ENCODE measurements at regions not wholly inside any gene's neighbourhood (a gene's known extent, or its start where the extent isn't known, plus 50 kb on each side); places are given as distances from the start of the nearest gene placed in this dataset.

DNA sequence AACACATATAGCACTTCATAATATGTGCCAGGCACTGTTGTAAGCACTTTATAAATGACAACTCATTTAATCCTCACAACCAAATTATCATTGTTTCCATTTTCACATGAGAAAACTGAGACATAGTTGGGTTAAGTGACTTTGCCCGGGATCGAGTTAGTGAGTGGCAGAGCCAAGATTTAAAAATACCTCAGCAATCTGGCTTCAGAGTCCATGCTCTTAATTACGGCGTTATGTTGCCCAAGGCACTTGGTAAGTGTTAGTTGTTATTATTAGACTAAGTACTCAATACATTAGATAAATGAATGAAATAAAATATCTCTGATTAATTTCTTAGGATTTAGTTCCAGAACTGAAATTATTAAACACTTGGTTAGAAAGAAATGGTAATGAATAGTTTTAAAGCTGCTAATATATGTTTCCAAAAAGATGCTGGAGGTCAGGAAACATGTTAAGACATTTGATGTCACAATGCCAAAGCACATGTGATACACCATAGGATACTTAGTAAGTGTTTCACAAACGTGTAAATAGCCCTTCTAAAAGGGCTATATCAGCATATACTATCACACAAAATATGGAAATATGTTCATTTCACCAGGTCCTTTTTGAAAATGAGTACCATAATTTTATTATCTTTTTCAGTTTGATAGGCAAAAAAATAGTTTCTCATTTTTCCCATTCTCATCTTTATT lies 301.9 kb downstream of the GPAT3 start:
- DNase-seq = no peak

GRCh38 chr4:83833920-83834319 lies 298.0 kb downstream of the GPAT3 start:
- DNase-seq = no peak

DNA sequence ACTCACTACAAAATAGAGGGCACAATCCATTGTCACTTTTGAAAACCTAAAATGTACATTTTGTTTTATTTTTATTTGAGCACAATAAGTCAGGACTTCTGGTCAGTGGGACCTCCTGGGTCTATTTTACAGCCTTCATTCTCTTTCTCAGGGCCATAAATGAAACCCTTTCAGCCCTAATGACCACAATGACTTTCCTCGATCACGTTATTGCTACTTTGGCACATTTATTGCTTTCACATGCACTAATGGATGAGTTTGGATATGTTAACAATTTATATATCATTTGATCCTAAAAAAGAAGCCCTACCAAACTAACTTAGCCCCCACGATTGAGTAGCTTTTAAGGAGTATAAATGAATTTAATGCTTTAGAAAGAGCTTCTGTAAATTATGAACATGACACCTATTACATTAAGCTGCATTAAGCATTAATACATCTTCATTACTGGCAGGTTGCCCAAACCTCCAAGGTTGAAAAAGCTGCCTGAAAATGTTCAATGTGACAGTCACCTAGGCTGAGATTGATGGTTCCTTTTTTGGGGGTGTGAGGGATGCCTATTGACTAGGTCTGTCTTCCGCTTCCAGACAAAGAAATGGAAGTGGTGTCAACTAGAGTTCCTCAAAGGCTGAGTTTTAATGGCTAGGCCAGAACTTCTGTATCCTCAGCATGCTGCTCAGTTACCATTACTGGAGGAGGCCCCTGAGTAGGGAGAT lies 296.4 kb downstream of the GPAT3 start:
- DNase-seq = no peak

- DNase-seq = no peak
These were observed 295.7 kb downstream of the GPAT3 start for GRCh38 chr4:83831588-83831987.

GRCh38 chr4:83830138-83830888 lies 294.4 kb downstream of the GPAT3 start:
- DNase-seq = no peak

GRCh38 chr4:83828601-83829000 lies 292.7 kb downstream of the GPAT3 start:
- no peak for DNase-seq

GRCh38 chr4:83821493-83821892 lies 285.6 kb downstream of the GPAT3 start:
- DNase-seq = no peak

DNA sequence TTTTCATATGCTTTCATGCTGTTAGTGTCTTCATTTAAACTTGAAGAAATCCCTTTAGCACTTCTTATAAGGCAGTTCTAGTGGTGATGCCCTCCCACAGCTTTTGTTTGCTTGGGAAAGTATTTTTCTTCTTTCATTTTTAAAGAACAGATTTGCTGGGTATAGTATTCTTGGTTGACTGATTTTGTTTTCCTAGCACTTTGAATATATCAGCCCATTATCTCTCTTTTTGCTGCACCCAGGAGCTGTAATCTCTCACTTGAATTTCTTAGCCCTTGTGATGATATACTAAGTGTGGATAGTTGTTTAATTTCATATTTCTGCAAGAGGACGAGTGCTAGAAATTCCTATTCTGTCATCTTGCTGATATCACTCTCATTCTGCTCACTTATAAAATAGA lies 283.7 kb downstream of the GPAT3 start:
- DNase-seq = no peak

DNA sequence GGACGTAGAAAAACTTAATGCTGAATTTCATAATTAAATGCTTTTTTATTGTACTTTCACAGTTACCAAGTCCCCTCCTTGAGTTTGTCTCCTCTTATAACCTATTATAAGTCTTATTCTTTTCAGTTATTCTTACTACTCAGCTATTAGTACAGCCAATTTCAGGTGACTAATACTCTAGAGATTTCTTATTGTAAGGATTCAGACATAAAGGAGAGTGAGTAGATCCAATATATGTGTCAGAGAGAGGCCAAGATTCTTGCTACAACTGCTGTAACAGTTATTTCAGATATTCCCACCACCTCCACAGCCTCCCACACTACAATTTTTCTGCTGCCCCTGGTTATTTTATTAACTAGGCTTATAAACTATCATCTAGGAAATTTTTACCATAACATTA lies 274.5 kb downstream of the GPAT3 start:
- no peak for DNase-seq

DNA sequence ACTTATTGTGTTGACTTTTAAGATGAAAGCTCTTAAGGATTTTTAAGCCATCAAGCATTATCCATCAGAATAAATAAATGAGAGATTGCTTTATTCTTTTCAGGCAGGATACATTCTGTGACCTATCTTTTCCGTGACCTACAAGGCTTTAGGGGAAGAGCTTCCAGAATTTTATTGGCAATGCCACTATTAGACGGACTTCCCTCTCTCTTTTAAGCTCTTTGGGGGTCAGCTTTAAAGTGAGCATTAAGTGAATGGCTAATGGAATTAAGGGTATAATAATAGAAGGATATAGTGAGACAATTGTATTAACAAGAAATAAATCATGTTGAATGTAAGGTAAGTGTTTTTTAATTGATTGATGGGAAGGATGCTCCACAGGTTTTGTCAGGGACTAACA lies 273.7 kb downstream of the GPAT3 start:
- no peak for DNase-seq

- DNase-seq = no peak
These were observed 257.6 kb downstream of the GPAT3 start for GRCh38 chr4:83793481-83793880.

GRCh38 chr4:83785891-83786290 lies 250.0 kb downstream of the GPAT3 start:
- DNase-seq = no peak

DNA sequence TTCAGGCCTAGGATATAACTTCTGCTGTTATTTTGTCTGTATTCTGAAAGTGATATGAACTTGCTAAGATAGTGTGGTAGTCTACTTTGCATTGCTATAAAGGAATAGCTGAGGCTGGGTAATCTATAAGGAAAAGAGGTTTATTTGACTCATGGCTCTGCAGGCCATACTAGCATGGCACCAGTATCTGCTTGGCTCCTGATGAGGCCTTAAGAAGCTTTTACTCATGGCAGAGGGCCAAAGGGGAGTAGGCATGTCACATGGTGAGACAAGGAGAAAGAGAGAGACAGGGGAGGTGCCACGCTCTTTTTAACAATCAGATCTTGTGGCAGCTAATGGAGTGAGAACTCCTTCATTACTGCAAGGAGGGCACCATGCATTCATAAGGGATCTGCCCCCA lies 247.3 kb downstream of the GPAT3 start:
- DNase-seq = no peak

- DNase-seq = no peak
These were observed 246.7 kb downstream of the GPAT3 start for GRCh38 chr4:83782591-83782990.

GRCh38 chr4:83781434-83781833 lies 245.5 kb downstream of the GPAT3 start:
- DNase-seq = no peak

DNA sequence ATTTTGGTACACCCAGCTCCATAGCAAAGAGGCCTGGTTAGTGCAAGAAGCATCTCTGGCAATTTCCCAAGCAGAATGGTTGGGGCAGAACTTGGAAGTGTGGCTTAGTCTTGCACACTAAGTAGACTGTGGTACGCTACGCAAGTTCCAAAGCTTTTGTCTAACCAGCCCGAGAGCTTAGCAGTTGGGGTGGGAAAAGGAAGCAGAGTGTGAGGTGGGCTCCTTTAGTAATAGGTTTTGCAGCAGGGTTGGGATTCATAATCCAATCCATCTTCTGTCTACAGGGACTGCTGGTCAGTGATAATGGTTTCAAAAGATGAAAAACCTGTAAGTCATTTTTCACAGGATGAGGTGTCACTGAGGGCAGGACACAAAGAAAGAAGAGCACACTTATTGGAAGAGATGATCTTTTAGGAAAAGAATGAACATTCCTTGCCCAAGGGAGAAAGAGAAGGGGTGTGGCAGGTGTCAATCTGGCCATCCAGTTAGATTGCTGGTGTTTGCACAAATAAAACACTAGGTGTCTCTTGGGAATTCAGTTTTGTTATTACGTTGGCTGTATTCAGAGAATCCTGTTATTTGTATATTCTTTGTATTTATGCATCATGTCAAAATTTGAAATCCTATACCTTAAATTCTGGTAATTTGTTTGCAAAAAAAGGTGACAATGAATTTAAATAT lies 244.3 kb downstream of the GPAT3 start:
- no peak for DNase-seq

GRCh38 chr4:83779103-83780052 lies 243.5 kb downstream of the GPAT3 start:
- no peak for DNase-seq

- no peak for DNase-seq
These were observed 236.8 kb downstream of the GPAT3 start for GRCh38 chr4:83772685-83773084.

GRCh38 chr4:83771113-83771705 lies 235.3 kb downstream of the GPAT3 start:
- no peak for DNase-seq

GRCh38 chr4:83768146-83768545 lies 232.2 kb downstream of the GPAT3 start:
- no peak for DNase-seq

DNA sequence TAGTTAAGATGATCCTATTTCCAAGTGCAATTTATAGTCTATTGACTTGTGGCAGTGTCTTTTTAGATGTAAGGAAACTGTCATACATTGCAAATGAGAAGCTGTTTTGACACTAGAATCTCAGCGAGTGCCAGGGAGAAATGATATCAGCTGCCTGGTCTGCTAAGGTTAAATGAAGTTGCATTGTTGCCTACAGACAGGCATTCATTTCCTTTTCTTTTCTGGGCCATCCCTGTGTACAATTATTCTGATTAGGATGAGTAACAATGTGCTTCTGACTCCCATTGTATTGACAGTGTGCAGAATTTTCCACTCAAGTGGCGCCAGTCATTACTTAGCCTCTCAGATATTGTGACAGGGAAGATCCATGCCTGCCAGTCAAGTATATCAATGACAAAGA lies 231.2 kb downstream of the GPAT3 start:
- DNase-seq = no peak

DNA sequence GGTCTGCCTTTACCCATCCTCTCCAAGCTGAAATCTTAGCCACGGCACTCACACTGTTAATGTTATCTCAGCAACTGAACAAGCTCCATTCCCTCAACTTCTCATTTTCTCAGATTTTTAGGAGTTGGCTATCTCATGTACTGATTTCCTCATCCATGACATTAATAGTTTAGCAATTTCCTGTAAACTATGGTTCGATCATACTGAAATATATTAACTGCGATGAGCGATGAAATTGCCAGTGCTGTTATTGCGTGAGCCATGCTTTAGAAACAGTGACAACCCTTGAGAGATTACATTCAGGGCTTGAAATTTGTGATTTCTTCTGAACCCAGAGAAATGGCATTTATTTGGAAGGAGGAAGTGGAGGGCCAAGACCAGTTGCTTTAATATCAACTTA lies 223.7 kb downstream of the GPAT3 start:
- no peak for DNase-seq
